Gastroesophageal sphincter (tissue), 3 donors: ENCODE measurements at regions not wholly inside any gene's neighbourhood (a gene's known extent, or its start where the extent isn't known, plus 50 kb on each side); places are given as distances from the start of the nearest gene placed in this dataset.

Experiments used
- EP300 ChIP-seq: sonication (generic); formaldehyde crosslinking; IDR thresholded peaks from one replicate; pipeline ENCODE4 v1.6.1; 2017; ENCODE audit warnings: antibody characterized with exemption, mild to moderate bottlenecking
- POLR2A ChIP-seq, 2 donors: fragments of 450-650 bp; IDR thresholded peaks; one replicate each; pipeline ENCODE4 v1.6.1; 2017; ENCODE audit warnings: antibody characterized with exemption in 2 of 2, mild to moderate bottlenecking in 2 of 2, moderate library complexity in 1 of 2
- POLR2AphosphoS5 ChIP-seq: sonication (generic); formaldehyde crosslinking; IDR thresholded peaks from one replicate; pipeline ENCODE4 v1.6.1; 2017; ENCODE audit warnings: antibody characterized with exemption
- TF ChIP-seq, protein P1 (sequence below), 4 experiments: fragments of 200-600 bp in 2 of 4; fragments of 450-650 bp in 2 of 4; sonication (generic) in 1 of 4; IDR thresholded peaks; one replicate each; pipeline ENCODE4 v1.5.1; 2017 to 2019; ENCODE audit warnings: antibody characterized with exemption in 4 of 4, mild to moderate bottlenecking in 2 of 4, moderate library complexity in 2 of 4

- TF ChIP-seq POLR2A (IDR thresholded peaks at IDR 0.05): no peak
- TF ChIP-seq, protein P1, sequence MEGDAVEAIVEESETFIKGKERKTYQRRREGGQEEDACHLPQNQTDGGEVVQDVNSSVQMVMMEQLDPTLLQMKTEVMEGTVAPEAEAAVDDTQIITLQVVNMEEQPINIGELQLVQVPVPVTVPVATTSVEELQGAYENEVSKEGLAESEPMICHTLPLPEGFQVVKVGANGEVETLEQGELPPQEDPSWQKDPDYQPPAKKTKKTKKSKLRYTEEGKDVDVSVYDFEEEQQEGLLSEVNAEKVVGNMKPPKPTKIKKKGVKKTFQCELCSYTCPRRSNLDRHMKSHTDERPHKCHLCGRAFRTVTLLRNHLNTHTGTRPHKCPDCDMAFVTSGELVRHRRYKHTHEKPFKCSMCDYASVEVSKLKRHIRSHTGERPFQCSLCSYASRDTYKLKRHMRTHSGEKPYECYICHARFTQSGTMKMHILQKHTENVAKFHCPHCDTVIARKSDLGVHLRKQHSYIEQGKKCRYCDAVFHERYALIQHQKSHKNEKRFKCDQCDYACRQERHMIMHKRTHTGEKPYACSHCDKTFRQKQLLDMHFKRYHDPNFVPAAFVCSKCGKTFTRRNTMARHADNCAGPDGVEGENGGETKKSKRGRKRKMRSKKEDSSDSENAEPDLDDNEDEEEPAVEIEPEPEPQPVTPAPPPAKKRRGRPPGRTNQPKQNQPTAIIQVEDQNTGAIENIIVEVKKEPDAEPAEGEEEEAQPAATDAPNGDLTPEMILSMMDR (IDR thresholded peaks at IDR 0.05): no peak
- TF ChIP-seq POLR2AphosphoS5: no peak
- no peak for TF ChIP-seq EP300
Observed at GRCh38 chr3:28613511-28614106, 265.0 kb upstream of the AZI2 start.
